ENCODE measurements at regions not wholly inside any gene's neighbourhood (a gene's known extent, or its start where the extent isn't known, plus 50 kb on each side); places are given as distances from the start of the nearest gene placed in this dataset.

- Mint-ChIP-seq H3K9me3 (no peaks in the 10 kb centered on the region), H3K4me3 (no peak overlapping the region), H3K27ac (no peak overlapping the region), H3K36me3 (ENCODE audit: low read depth) (no peaks in the 10 kb centered on the region), H3K4me1 (peaks cover 5% of the 10 kb centered on the region; the same call in 2 of the 3 replicates), H3K27me3 (ENCODE audit: insufficient read depth, low read depth, poor library complexity) (no peaks in the 10 kb centered on the region)
- H3K4me1 ChIP-seq (ENCODE audit: insufficient read depth), result no peaks in the 10 kb centered on the region
- no peaks in the 10 kb centered on the region for H3K79me2 ChIP-seq (replicated peaks; ENCODE audit: insufficient read depth)
- no peak overlapping the region for H2AFZ ChIP-seq
- H3F3A ChIP-seq (replicated peaks; ENCODE audit: low read depth), result no peaks in the 10 kb centered on the region
- no peaks in the 10 kb centered on the region for H3K9me2 ChIP-seq (ENCODE audit: insufficient read depth)
- H4K20me1 ChIP-seq (replicated peaks; ENCODE audit: insufficient read depth), result no peaks in the 10 kb centered on the region
- TF ChIP-seq ETS1 (IDR thresholded peaks at IDR 0.05) (no peak), JUNB (IDR thresholded peaks at IDR 0.05; ENCODE audit: unreplicated experiment) (no peak), EZH2 (IDR thresholded peaks at IDR 0.05; ENCODE audit: low read depth, unreplicated experiment) (no peak), EZH2phosphoT487 (IDR thresholded peaks at IDR 0.05; ENCODE audit: unreplicated experiment) (no peak), CTCF (conservative IDR thresholded peaks at IDR 0.05; ENCODE audit: low read depth in 2 of 2) (no peak), REST (IDR thresholded peaks at IDR 0.05; ENCODE audit: unreplicated experiment) (no peak), ZNF462 (CRISPR knock-in tag; IDR thresholded peaks at IDR 0.05) (no peak), ZNF331 (CRISPR knock-in tag; IDR thresholded peaks at IDR 0.05; ENCODE audit: low read depth) (no peak), CREB1 (CRISPR knock-in tag; IDR thresholded peaks at IDR 0.05; ENCODE audit: low read depth) (no peak), STAT1 (IDR thresholded peaks at IDR 0.05; ENCODE audit: unreplicated experiment) (no peak), NANOG (IDR thresholded peaks at IDR 0.05; ENCODE audit: borderline replicate concordance) (no peak), POLR2AphosphoS5 (IDR thresholded peaks at IDR 0.05; ENCODE audit: low read depth) (no peak), ZNF114 (CRISPR knock-in tag; IDR thresholded peaks at IDR 0.05) (no peak)
- no peak overlapping the region for H3K4me3 ChIP-seq
- DNase-seq (ENCODE audit: low spot score) (no peak), ATAC-seq (no peak)
- no peaks in the 10 kb centered on the region for H3K27me3 ChIP-seq (ENCODE audit: insufficient read depth)
- H3K27ac ChIP-seq (ENCODE audit: low read depth), result no peak overlapping the region
- no peaks in the 10 kb centered on the region for H3K36me3 ChIP-seq (ENCODE audit: insufficient read depth)
- H3K4me2 ChIP-seq, result no peak overlapping the region
These were observed 455.0 kb downstream of the RFPL4B start for GRCh38 chr6:112802144-112802543.
